ENCODE measurements at regions not wholly inside any gene's neighbourhood (a gene's known extent, or its start where the extent isn't known, plus 50 kb on each side); places are given as distances from the start of the nearest gene placed in this dataset.

DNA sequence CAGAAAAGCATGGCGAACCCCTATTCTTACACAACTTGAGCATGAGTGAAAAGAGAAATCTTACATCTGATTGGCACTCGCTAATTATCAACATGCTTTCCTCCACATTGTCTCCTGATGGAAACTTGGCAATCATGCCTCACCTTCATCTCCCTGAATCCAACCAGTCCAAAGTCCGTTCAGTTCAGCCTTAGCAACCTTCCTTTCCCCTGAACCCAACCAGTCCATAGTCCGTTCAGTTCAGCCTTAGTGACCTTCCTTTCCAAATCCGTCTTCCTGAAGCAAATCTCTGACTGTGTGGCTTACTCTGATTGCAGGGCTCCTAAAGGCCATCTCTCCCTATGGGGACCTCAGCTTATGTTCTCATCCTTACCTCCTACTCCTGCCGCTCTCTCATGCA is 538.3 kb upstream of the CLINT1 start:
- DNase-seq, result no peak

DNA sequence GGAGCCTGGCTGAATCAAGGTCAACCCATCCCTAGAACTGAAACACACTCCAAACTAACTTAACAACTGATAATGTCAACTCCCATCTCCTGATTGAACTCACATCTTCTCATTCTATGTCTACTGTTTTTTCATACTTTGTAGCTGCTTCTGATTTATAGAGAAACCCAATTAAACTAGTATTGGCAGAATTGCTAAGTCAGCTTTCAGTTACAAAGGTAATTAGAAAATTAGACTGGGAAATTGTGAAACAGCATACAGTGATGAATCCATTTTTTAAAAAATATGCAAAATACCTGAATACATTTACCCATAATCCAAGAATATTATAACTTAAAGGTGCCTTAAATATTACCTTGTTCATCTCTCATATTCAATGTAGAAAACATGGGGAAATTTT is 535.2 kb upstream of the CLINT1 start:
- no peak for DNase-seq

DNA sequence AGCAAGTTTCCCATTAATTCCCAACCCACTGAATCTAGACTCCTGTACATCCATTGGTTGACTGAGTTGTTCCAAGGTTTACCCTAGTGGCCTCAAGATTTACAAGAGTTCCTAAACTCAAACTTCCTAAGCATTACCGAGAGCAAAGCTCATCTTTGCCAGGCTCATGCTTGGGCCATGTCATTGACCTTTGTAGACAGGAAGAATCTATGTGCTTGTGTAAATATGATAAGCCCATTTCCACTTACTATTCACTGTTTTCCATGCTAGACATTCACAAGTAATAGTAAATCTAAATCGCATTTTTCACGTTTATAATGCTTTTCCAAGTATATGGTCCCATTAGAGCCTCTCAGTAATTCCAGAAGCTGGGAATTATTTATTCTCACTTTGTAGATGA is 534.5 kb upstream of the CLINT1 start:
- no peak for DNase-seq

DNA sequence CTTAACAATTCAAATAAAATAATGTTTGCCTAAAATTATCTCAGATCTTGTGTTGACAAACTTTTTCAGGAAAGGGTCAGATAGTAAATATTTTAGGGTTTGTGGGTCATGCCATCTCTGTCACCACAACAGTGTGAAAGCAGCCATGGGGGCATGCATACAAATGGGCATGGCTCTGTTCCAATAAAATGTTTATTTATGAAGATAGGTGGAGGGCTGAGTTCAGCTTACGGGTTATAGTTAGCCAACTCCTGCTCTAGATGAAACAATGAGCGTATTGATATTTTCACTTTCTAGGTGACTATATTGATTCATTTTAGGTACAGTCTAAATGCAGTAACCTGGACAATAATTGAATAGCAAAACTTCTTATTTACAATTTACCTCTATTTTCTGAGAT is 533.8 kb upstream of the CLINT1 start:
- DNase-seq, result no peak

DNA sequence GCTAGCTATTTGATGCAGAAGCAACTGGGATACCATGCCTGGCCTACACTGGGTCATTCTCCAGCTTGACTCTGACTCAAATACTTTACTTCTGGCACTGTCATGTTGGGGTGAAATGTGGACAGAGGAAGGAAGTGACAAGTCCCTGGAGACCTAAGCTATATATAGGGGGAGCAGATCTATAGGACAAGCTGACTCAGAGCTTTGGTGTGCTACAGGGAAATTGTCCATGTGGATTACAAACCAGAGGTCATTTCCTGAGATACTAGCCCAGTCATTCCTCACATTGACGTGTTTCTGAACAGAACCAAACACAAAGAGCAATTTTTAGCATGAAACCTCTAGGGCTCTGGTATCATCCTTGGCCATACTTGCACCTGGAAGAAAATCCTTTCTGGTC is 531.6 kb upstream of the CLINT1 start:
- no peak for DNase-seq

DNA sequence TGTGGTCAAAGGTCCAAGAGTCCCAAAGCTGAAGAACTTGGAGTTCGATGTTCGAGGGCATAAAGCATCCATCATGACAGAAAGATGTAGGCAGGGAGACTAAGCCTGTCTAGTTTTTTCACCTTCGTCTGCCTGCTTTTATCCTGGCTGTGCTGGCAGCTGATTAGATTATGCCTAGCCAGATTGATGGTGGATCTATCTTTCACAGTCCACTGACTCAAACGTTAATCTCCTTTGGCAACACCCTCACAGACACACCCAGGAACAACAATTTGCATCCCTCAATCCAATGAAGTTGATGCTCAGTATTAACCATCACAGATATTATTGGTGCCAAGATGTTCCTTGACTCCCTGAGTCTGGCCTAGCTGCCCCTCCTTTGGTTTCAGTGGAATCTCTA is 530.8 kb upstream of the CLINT1 start:
- DNase-seq, result no peak

DNA sequence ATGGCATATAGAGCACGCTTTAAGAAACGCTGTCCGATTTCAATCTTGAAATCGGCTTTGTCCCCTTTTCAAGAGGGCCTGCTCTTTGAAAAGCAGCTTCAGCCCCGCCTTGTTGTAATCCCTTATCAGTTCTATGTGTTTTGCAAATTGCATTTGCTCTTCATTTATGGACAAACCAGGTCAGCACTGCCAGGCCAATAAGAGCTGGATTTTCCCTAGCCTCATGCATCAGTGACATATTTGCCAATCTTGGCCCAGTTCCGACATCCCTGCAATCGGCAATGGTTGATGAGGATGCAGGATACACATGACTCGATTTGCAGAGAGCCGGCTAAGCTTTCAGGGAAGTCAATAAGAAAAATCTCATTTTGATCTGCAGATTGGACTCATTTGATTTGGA is 529.1 kb upstream of the CLINT1 start:
- no peak for DNase-seq

DNA sequence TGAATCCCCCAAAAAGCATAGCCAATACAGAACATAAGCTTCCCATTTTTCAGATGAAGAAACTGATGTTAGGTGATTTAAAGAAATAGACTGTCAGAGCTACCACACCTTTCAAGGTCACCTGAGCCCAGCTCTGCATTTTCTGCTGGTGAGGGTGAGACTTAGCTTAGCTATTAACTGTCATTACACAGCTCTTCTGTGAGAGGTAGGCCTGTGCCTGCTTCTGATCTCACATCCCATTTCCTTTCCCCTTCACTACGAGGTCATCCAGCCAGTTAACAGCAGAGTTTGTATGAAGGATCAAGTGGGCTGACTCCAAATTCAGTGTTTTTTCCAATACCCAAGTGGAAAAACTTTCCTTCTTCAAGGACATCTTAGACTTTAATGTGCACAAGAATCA is 528.6 kb upstream of the CLINT1 start:
- no peak for DNase-seq

DNA sequence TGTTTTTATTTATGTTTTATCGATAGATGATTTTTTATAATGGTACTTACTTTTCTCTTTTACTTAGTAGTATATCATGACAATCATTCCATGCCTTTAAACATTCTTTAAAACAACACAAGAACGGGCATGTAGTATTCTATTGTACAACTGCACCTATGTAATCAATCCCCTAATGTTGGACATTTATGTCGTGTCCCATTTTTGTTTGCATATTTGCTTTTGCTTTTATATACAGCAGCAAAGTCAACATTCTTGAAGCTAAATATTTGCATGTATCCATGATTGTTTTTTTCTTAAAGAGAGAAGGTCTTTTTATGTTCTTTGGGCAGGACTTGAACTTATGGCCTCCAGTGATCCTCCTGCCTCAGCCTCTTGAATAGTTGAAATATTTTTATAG is 527.0 kb upstream of the CLINT1 start:
- no peak for DNase-seq

DNA sequence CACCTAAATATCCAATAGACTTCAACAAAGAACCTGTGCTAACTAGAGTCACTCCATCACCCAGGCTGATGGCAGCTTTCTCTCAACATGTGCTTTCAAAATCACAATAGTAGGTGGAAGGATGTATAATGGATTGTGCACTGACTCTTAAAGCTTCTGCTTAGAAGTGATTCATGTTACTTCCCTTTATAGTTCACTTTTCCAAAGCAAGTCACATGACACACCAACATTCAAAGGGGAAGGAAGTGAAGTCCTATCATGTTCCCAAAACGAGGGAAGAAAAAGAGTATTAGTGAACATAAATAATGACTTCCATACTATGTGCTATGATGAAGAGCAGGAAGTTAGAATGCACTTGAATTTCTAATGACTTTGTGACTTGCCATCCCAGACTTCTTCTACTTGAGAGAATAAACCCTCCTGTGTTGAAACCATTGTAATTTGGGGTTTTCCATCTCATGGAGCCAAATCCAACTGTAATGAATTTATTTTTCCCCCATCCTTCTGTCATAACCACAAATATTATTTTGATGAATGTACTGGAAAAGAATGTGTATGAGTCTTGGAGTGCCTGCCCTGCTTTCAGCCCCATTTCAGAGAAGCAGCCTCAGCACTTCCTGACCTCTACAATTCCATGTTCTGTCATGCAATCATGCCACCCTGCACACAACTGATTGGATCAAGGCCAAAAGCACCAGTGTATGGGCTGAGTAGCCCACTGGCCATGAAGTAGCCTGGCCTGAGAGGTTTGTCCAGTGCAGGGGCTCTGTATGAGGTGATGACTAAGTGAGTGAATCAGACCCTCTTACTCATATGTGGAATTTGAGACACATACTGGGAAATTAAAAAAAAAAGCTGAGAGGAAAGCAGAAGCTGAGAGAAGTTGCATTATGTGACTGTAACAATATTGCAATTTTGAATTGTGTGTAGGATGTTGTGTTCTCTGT is 525.9 kb upstream of the CLINT1 start:
- no peak for DNase-seq

DNA sequence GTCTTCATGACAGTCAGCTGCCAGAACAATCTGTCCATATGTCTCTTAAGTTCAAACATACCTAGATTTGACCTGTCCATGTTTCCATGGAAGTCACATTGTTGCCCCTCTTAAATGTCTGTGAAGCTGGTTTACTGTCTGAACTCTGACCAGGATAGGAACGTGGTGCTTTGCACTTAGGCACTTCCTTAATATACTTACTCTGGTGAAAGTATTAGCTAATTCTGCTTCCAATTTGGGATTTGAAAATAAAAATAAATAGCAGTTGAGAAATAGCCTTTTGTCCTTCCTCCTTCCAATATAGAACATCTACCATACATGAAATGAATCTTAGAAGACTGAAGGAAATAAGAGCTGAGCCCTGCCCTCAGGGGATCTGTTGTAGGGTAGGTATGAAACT is 524.5 kb upstream of the CLINT1 start:
- DNase-seq, result no peak

DNA sequence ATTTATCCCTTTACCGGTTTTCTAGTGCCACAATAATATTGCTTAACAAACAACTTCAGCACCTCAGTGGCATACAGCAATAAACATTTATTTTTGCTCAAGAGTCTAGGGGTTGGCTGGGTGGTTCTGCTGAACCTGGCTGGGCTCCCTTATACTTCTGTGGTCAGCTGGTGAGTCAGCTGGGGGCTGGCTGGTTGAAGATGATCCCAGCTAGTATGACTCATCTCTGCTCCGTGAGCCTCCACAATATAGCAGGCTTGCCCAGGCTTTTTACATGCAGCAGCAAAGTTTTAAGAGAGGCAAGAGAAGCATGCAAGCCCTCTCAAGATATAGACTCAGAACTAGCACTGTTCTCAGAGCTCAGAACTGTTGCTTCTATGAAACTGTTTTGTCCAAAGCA is 523.5 kb upstream of the CLINT1 start:
- DNase-seq, result peak; percentile 7

DNA sequence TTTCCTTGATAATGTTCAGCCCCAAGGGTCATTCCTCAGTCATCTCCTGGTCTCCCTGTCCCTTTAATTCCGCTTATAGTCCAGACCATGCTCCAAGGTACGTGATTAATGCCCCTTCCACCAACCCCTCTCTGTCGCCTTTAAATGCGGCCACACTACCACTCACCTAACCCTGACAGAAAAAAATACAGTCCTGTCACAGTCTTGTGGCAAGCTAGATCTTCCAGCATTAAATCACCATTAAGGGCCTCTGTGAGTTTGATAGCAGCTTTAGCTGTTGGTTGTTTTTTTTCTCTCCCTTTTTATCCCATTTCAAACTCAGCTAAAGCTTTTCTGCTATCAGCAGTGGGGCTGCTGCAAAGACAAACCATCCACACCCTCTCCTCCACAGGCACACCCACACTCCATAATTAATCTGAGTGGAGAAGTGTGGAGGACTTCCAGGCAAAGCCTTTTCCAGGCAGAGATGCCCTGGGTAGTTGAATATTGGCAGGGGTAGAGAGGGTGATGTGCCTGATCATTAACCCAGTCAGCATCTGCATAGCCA is 522.7 kb upstream of the CLINT1 start:
- DNase-seq, result no peak

DNA sequence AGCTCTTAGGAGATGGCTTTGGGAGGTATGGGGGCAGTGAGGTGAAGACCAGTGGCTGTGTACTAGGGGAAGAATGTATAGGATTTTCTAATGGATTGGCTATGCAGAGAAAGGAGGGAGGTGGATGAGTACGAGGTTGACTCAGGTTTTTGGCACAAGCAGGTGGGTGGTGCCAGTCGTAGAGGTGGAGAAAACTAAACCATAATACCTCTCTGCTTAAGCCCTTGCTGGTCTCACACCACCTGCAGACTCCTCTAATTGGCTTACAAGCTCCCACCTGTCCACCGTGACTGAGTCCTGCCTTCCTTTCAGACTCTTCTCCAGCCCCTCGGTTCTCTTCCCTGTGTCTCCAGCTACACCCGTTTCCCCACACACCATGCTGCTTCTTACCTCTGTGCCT is 521.7 kb upstream of the CLINT1 start:
- DNase-seq, result no peak

DNA sequence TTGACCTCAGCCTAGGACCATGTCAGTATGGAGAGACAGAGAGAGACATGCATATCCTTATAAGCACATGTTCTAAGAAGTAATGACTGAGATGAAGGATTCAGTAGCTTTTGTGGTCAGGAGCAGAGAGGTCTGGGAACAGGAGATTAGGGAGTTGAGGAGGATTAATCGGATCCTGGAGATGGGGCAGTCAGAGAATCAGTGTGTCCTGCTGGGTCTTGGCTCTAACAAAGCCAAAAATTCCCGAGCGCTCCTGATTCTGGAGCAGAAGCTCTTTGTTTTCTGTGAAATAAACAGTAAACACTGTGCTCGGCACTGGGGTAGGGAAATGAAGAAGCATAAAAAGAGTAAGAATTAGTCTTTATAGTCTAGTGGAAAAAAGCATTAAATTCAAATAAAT is 520.0 kb upstream of the CLINT1 start:
- no peak for DNase-seq

DNA sequence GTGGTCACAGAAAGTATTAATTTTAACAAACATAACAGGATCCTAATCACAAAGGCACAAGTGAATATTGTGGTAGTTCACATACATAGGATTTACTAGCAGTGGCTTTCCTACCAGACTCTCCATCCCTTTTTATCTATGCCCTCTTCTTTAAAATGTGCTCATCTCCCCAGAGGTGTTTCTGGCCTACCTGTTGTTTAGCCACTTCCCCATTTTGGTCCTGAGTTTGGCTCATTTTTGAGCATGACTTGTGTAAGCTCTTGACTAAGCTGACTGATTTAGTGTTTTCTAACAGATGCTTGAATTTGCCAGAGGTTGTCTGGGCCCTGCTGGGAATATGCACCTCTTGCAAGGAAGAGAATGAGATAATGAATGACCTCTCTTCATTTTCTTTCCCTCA is 517.7 kb upstream of the CLINT1 start:
- DNase-seq, result no peak

DNA sequence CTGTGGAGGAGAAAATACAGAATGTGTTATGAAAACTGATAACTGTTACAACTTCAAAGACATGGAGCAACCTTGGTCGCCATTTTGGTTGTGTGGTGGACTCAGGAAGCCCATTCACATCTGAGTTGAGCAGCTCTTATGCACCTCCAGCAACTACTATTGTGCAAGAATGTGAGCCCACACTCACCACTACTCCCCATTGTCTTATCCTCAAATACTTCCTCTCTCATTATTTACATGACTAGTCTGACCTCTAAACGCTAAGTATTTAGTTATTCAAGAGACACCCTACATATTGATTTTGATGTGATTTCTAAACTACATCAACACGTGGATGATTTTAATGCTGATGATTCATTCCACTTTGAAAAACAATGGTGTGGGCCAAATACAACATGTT is 516.6 kb upstream of the CLINT1 start:
- no peak for DNase-seq

DNA sequence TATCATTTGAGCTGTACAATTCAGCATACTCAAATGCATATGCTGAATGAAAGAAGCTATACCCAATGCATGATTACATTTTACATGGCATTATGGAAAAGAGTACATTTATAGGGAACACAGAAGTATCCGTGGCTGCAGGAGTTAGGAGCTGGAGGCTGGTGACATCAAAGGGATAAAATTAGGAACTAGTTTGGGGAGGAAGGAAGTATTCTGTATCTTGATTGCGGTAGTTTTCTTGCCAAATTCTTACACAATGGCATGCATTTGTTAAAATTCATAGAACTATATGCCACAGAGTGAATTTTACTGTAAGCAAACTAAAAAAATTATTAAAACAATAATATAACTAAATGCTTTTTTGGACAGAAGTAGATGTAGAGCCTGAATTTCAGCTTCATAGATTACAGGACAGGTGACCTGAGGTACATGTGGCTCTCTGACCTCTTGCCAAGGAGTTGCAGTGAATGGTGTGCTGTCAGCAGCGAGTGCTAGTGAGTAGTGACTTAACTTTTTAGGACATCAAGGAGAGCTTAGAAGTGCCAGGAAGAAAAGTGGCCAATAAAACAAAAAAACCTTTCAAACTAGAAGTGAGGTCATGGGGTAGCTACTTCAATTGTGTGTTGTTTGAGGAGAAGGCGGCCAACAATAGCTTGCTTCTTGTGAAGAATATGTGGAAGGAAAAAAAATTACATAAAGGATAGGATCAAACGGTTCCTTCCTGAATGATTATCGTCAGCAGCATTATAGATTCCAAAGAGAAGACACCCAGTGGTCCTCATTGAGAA is 514.9 kb upstream of the CLINT1 start:
- no peak for DNase-seq

DNA sequence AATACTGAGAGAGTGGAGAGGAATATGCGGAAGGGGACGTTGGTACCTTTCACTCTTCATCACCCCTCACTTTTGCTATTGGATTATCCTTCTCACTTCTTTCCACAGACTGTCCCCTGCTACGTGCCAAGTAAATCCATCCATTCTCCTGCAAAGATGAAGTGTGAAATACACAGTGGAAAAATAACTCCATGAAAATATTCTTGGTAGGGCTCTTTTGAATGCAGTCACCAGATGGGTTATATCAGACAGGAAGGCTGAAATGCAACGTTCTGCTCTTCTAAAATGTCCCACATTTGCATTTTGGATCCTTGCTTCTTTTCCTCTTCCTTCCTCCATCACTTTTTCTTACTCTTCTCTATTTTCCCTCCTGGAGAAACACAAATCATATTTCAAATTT is 510.3 kb upstream of the CLINT1 start:
- no peak for DNase-seq

DNA sequence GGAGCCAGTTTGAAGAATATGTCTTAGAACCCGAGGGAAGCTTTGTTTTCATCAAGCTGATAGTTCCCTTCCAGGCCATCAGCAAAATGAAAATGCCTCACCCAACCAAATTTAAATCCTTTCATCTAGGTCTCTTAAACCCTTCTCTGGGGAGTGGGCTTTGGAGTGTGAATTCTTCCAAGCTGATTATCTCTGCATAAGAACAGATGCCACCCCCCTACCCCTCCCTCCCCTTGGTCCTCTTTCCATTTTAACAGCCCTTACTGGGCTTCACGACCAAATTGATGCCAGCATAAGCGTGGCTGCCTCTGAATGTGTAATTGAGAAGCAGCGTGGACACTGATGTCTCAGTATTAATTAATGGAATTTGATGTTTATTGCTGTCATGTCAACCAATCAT is 509.7 kb upstream of the CLINT1 start:
- DNase-seq, result no peak

DNA sequence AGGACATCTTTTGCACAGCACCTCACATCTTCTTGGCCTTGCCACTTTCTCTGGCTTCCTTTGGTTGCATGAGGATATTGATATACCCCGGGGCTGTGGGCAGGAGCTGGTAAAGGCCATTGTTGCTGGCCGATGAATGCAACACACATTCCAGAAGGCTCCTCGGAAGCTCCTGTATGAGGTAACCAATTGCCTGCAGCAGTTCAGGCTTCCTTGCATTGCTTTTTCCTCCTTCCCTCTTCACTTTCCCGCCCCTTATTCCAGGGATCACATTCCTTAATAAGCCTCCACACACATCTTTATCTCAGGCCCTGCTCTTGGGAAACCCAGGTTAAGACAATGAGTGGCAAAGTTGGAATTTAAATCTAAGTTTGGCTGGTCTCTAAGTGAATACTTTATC is 505.4 kb upstream of the CLINT1 start:
- no peak for DNase-seq

DNA sequence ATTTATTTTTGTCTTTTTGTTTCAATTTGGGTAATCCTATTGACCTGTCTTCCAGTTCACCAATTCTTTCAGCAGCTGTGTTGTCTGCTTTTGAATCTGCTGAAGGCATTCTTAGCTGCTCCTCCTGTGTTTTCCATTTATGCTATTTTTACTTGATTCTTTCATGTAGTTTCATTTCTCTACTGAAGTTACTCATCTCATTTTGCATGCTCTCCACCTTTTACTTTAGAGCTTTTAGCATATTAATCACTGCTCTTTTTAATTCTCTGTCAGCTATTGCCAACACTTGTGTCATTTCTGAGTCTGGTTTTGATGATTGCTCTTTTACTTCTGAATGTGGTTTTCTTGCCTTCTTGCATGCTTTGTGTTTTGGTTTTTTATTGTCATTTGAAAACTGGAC is 496.0 kb upstream of the CLINT1 start:
- no peak for DNase-seq

DNA sequence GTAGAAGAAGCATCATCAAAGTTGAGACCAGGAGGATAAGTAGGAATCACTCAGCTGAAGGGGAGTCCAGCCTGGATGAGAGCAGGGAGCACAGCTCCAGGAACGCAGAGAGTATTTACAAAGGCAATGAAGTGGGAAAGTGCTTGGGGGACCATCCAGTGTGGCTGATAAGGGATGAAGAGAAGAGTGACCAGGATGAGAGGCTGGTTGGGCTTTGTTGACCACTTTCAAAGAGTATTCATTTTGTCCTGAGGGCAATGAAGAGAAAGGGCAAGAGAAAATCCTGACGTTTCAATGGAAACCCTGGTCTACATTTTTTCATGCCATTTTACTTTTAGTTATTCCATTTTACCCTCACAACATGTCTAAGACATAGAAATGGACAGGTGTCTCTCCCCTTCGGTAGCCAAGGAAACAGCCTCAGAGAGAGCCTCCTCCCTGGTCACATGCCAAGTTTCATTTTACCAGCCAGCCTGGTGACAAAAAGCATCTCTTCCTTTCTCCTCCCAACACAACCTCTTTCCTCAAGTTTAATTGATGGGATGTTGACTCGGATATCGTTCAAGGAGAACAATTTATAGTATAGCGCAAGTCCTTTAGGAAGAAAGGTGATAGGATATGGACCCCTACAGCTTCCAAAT is 492.7 kb upstream of the CLINT1 start:
- no peak for DNase-seq

DNA sequence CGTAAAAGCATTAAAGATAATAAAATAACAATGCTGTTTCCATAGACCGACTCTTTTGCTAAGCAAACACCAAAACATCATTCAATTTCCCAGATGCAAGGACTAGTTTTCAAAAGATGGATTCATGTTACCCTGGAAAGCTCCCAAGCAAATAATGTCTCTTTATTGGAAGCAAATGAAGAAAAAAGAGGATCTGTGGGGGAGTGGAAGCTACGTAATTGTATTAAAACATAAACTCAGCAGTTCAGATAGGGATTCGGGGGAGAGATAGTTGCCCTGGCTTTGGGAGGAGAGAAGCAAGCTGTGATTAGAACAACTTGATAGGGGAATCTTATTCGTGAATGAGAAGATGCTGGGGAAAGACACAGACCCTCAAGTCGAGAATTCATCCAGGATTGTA is 491.0 kb upstream of the CLINT1 start:
- DNase-seq, result no peak
